Muscle of back (tissue), 3 donors: ENCODE measurements at regions not wholly inside any gene's neighbourhood (a gene's known extent, or its start where the extent isn't known, plus 50 kb on each side); places are given as distances from the start of the nearest gene placed in this dataset.
A peak's percentile ranks its signal among the peaks of the same experiment; 100 is the strongest.

Source experiments
- DNase-seq, 3 donors: peaks; one replicate each; pipeline versions ENCODE4 v3.0.0 to v3.0.0-alpha.2; 2013

DNA sequence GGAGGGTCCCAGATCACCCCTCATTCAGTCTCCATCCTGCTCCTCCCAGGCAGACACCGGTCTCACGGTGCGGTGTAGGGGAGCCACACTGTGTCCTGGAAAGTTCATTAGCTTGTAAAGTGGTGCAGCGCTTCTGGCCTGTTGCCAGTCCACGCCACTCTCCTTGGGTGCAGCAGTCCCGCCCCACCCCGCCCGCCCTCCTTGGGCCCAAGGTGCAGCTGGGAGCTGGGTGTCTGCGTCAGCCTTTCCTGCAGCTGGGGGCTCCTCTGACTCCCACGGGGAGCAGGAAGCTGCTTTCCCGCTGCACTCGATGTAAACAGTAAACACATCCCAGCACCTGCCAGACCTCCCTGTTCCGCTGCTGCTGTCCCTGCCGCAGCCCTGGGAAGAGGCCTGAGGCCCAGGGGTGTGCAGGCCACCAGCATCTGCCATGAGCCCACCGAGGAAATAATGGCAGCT, 53.8 kb upstream of the ASB18 start:
- DNase-seq = no peak

DNA sequence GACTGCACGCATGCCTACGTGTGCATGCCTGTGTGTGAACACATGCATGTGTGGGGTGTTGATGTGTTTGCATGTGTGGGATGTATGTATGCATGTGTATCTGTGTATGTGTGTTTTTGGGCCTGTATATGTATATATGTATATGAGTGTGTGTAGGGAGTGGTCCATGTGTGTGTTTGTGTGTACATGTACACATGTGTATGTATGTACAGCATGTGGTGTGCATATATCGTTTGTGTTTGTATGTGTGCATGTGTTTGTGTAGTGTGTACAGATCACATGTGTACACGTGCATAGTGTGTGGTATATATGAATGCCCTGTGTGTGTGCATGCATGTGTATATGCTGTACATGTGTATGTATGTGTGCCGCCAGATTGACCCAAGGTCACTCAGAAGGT, 54.2 kb upstream of the ASB18 start:
- no peak for DNase-seq

DNA sequence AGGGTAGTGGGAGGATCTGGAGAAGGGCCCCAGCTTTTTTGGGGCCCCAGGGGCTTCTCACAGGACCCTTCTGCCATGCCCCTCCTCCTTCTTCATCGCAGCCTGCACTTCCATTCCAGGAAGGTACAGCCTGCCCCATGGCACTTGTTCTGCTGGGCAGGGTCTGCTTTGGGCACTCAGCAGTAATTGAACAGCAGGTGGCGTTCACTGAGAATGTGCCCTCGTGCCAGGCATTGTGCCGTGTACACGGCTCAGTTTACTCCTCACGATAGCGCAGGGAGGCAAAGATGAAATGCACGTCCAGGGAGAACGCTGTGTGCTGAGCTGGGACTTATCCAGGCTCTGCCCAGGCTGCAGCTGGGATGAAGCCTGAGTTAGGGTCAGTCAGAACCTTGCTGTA, 54.8 kb upstream of the ASB18 start:
- DNase-seq = no peak

DNA sequence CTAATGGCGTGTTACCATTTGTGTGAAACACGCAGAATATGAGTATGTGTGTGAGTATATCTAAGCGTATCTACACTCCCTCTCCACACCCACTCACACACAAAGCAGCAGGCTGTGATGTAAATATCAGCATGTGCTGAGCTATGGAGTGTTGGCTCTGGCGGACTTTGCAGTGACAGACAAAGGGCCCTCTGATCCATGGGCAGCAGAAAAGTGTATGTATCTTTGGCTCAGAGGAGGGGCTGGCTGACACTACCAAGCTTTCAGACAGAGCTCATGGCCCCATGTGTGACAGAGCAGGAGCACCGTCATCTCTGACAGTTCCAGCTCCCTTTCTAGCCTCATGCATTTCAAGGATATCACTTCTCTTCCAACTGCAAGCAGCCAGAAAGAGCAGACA, 57.2 kb upstream of the ASB18 start:
- DNase-seq = no peak

DNA sequence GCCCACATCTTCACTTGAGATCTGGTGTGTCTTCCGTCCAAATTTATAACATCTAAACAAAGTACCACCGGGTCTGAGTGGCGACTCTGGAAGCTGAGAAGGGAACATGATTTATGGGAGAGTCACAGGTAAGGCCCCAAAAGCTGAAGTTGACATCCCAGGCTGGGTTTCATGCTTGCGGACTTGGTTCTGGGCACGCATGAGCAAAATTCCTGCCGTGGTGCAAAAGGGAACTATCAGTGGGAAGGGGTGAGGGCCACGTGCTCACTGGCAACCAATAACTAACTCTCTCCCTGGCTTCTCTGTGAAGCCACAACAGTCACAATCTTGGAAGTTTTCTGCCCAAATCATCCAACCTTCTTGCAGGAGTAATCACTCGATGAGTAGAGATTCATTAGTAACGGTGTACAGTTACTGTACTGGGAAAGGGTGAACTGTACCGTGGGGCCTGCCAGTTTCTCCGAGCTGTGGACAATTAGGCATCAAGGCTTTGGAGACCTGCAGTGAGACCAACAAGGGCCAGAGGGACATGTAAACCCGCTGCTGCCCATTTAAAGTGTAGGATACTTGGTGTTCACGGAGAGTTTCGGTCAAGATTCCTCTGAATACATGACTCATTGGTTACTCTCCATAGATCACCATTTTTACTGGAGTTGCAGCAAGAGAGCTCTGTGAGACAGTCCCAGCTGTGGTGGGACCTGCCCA, 69.4 kb upstream of the ASB18 start:
- no peak for DNase-seq

DNA sequence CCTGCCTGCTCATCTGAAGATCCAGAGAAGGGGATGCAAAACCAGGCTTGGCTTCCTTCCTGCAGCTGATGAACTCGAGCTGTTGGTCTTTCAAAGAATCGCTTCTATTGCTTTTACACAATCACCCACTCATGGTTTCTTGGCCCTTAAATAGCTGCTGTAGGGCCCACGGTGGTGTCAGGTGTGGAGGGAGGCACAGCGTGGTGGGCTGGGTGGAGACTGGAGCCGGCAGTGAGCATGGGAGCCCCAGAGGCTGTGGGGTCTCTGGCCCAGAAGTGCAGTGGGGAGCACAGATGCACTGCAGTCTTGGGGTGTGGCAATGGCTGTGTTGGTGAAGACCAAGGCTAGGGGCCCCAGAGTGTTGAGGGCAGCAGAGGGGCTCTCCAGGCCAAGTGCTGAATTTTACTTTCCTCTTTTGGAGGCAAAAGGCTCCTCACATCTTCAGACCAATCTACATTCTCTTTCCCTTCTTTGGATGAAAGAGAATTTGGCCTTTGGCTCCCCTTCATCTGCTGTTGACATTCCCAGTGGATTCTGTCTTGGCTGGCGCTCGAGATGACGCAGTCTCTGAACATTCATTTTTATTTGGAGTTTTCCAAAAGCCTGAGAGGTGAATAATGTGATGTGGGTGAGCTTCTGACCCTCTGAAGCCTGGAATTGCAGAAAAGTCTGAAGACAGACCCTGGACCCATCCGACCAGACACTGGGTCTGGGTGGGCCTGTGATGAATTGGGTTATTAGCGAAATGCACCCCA, 70.1 kb upstream of the ASB18 start:
- DNase-seq = peak; percentile 31 to 81 (median 75)

DNA sequence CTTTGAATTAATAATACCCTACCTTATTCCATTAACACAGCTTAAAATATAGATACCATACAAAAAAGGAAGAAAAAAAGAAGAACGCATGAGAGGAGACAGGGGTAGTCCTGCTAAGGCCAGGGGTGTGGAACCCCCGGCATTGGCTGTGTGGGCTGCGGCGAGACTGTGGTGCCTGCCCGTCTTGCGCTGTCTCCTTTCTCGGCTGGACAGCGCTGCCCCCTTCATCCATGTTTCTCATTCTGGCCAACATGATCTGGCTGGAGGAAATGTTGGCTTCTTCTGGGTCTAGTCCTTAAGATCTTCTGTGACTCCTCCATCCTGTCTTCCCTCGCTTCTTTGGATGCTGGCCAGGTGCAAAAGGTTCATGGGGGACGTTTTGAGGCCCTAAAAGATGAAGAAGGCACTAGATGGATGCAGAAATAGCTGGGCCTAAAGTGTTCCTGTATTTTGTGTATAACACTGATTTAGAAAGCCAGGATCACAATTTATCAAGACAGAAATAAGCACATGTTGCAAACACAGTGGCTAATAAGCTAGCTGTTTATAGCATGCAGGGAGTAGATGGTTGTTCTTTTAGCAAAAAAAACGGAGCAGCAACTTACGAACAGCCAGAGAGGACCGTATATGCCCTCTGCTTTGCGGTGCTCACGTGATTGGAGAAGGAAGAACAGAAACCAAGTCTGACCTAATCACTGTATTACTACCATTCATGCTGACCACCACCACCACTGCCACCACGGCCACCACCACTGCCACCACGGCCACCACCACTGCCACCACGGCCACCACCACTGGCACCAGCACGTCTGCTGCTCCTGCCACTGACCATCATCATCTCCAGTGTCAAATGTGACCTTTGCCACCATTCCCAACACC, 71.7 kb upstream of the ASB18 start:
- no peak for DNase-seq

DNA sequence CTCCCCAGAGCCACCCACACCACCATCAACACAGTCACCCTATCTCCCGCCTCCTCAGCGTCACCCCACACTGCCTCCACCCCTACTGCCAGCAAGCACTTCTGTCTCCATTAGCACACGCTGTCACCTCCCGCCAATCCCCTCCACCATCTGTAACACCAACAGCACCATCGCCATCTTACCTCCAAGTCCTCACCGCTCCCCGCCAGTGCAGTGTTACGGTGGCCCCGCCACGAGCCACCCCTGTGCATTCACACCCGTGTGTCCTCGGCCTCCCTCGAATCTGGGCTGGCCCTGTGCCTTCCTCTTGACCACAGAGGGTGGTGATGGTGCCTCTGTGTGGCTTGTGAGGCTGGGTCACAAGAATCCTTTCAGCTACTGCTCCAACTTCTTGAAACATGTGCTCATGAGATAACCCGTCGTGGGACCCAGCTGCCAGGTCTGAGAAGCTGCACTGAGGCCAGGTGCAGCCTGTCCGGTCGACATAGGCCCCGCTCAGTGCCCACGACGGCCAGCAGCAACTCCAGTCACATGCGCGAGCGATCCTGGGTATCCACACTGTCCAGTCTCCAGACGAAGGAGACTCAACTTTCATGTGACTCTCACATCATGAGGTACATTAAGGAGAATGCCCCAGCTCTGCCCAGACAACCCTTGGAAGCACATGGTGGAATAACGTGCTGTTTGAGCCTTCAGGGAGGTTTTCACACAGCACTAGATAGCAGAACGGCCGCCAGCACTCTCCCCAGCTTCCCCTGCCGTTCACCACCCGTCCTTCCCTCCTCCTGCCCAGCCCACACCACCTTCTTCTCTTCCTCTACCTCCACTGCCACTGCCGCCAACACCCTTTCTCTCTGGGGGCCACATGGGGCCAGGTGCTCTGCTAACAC, 72.6 kb upstream of the ASB18 start:
- DNase-seq = no peak

DNA sequence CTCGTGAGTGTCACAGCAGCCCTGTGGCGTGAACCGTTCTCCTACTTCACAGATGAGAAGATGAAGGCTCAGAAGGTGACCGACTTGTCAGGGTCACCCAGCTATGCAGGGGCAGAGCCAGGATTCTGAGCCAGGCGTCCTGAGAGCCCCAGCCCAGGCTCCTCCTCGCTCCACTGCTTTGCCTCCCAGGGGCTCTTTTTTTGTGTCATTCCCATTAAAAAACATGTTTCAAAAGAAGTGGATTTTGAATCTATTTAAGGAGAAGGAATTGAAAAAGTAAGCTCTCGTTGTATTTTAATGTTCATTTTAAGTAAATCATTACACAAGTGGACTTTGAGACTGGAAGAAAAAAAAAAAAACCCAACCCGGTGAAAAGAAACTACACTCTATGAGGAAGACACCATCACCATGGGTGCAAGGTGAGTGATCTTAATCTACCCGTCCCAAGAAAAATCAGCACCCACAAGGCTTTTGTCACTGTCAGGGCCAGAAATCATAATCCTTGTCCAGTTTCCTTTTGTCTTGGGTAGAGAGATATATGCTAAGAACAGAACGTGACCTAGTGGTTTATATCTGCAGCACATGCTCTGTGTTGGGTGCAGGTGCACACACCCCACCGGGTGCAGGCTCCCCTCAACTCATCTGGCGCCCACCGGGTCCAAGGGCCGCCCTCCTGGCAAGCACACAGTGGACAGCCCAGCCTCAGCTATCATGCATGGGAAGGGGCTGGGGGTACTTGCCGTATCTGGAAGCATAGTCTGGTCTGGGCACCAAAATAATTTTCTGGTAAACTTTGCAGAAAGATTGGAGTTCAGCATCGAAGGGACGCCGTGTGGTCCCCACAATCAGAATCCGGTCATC, 73.5 kb upstream of the ASB18 start:
- no peak for DNase-seq

DNA sequence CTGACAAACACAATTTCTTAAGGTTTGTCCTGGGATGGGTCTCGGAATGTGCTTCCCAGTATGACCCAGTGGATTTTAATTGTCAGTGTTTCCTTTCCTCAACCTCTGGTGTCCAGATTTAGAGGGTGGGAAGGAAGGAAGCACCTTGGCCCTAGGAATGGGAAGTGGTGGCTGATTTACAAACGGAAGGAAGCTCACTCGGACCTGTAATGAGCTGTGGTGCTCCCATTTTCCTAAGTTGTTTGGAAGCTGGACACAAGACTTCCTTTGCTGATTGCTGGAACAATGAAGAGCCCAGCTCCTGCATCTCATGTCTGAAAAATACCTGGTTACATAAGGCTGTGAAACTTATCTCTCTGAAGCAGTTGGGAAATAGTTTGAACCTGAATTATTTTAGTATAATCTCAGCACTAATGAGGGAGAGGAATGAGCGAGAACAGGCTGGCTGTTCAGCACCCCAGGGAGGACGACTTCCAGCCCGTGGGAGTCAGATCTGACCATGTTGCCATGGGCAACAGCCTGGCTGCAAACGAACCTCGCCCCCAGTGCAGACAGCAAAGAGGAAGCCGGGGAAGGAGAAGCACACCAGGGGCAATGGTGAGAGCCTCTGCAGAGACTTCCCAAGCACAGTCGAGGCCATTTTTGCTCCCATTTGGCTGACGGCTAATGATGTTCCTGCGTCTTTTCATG, 74.4 kb upstream of the ASB18 start:
- peak in 1 of 3 donors; percentile 39 for DNase-seq

DNA sequence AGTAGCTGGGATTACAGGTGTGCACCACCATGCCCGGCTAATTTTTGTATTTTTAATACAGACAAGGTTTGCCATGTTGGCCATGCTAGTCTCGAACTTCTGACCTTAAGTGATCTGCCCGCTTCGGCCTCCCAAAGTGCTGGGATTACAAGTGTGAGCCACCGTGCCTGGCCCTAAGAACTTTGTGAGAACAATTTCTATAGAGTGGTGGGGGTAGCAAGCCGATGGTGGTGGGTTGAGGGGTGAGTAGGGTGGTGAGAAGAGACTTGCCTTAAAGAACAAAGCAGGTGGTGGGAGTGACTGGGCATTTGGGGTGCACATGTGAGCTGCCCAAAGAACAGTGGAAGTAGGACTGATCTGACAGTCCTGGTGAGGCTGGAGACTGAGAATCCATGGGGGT, 76.0 kb upstream of the ASB18 start:
- no peak for DNase-seq

DNA sequence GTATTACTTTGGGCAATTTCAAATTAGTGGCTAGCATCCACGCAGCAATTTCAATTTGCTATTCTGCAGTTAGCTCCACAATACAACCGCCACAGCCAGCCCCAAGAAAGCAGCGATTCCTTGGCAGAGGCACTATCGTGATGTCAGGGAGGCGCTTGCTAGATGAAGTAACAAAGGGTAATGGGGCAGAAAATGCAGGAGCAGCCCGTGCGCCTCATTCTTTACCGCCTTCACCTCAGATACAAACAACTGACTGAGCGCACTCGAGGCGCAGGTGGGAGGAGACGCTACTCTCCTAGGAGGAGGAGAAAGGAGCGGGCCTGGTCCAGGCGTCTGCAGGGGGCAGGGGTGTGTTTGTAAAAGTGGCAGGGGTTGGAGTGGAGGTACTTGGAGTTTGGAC, 76.9 kb upstream of the ASB18 start:
- no peak for DNase-seq

DNA sequence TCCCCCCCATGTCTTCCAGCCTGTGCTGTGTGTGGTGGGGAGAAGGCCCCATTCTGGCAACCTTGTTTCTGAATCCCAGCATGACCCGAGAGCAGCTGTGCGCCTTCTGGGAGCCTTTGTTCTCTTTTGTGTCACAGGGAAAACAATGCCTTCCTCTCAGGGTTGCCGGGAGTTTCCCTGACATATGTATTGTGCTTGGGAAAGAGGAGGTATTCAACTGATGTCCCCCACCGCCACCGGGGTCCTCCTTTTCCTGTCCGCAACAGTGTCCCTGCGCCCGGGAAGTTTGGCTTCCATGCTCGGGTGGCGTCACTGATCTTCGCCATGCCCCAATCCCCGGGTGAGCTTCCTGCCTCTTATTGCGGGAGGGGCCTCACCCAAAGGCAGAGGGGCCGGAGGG, 77.5 kb upstream of the ASB18 start:
- DNase-seq = no peak

DNA sequence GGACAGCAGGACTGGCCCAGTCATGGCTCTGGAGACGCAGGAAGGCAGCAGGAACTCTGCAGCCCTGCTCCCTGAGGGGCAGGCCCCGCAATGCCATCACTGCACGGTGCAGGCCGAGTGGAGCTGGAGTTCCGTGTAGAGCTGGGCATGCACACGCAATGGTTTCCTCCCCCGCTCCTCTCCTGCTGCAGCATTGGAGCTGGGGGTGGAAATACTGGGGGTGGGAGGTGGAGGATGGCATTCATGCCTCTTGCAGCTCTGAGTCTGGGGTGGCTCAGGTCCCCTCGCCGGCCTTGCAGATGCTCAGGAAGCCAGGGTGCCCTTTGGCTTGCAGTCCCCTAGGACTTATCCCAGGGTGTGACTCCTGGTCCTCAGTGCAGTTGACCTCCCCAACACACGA, 78.3 kb upstream of the ASB18 start:
- DNase-seq = no peak

DNA sequence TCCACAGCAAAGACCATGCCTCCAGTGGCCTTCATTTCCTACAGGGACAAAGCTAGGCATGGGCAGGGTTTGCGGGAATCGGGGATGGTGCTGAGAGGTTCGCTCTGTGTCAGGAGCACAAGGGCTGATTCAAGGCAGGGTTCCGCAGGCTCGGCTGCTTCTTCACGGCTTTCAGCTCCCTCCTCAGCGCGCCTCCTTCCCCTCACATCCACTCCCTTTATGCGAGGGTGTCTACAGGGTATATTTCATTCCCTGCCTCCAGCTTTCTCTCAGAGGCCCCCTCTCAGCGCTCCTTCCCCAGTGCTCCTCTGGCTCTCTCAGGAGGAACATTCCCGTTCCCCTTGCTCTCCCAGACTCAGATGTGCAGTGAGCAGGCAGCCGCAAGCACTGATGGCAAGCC, 78.7 kb upstream of the ASB18 start:
- DNase-seq = no peak

DNA sequence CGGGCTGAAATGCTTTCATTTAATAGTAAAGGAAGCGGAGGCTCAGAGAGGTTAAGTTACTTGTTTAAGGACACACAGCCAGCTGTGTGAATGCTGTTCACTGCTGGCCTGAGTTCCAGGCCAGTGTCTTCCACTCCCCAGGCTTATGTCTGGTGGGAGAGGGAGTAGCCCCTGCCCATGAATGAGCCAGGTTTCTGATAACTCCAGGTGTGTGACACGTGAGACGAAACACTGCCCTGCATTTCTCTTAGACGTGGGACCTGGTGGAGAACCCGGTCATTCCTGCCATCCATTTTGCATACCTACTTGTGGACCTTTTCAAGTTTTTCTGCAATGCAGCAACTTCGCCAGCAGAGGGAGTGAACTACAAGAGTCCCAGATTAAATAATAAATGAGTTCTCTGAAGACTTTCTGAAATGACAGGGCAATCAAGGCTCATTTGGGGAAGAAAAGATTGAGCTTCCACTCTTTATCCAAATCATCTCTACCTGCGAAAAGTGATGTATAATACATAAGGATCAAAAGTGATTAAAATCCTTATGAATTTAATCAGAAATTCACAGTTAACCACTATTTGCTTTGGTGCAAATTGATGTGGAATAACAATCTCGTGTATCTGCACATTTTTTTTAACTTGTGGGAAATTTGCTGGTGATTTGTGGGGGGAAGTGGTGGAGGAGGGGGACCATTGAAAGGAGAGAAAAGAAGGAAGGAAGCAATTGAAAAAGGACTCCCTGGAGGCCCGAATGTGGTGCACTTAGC, 79.4 kb upstream of the ASB18 start:
- peak; percentile 55 to 67 (median 55) for DNase-seq

DNA sequence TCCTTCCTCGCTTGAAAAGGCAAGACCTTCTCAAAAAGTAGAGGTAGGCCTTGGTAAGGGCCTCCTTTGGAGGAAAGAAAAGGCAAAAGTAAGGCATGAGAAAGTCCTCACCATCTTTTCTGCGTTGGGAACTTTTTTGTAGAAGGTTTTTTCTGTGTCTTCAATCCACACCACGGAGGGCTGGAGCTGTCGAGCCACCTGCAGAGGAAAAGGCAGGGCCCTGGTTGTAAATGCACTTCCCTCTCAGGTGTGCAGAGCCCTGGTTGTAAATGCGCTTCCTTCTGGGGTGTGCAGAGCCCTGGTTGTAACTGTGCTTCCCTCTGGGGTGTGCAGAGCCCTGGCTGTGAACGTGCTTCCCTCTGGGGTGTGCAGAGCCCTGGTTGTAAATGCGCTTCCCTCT, 80.2 kb upstream of the ASB18 start:
- DNase-seq = no peak

DNA sequence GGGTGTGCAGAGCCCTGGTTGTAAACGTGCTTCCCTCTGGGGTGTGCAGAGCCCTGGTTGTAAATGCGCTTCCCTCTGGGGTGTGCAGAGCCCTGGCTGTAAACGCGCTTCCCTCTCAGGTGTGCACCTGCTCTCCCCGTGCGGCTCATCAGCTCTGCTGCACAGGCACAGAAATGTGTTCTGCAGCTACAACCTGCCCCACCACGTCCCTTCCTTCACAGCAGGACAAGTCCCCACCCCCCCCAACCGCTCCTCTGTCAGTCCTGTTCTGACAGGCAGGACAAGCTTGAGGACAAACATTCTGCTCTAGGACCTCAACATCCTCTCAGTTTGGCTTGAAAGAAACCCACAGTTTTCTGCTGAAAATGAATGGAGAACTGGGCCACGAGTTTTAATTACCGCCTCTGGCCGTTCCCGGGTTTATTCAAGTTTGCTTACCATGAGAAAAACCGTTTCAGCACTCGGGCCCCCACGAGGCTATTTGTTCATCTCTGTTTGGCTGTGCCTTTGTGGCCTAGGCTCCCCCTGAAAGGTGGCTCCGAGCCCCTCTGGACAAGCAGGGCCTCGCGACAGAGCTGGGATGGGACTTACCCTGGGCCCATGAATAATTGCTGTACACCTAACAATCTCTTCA, 81.0 kb upstream of the ASB18 start:
- no peak for DNase-seq

DNA sequence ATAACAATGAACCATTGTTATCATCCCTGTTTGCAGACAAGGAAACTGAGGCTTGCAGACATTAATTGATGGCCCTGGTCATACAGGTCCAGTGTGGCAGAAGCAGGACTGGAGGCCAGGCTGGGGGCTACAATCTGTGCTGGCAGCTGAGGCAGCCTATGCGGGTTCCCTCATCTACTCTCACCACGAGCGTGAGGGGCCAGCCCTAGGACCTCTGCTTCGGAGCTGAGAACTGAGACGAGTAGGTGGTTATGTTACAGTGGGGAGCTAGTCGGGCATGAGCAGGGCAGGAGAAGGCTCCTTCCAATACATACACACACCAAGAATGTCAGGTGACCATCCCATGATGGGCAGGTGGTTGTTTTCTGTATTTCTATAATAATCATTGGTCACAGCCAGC, 82.2 kb upstream of the ASB18 start:
- DNase-seq = no peak
